Liver (tissue), 3 donors: ENCODE measurements at regions not wholly inside any gene's neighbourhood (a gene's known extent, or its start where the extent isn't known, plus 50 kb on each side); places are given as distances from the start of the nearest gene placed in this dataset.

Source experiments
- CTCF ChIP-seq: fragments of 150-350 bp; IDR thresholded peaks from 2 replicates; pipeline ENCODE4 v1.5.1; 2017; ENCODE audit warnings: improper control_type of control experiment, low read depth, low read length; ENCODE audit not compliant: missing input control
- JUND ChIP-seq, 2 donors: IDR thresholded peaks; 2 replicates each; pipeline ENCODE4 v1.6.1; 2016; ENCODE audit warnings: antibody characterized with exemption in 2 of 2
- MAX ChIP-seq: IDR thresholded peaks from 2 replicates; pipeline ENCODE4 v1.6.1; 2016; ENCODE audit warnings: antibody characterized with exemption
- REST ChIP-seq: IDR thresholded peaks from 2 replicates; pipeline ENCODE4 v1.6.1; 2016; ENCODE audit warnings: antibody characterized with exemption, mild to moderate bottlenecking
- RXRA ChIP-seq, 2 donors: IDR thresholded peaks; 2 replicates each; pipeline ENCODE4 v1.6.1; 2017 to 2018; ENCODE audit warnings: antibody characterized with exemption in 2 of 2, mild to moderate bottlenecking in 1 of 2
- TAF1 ChIP-seq: conservative IDR thresholded peaks from 2 replicates; pipeline ENCODE4 v1.6.1; 2016; ENCODE audit warnings: antibody characterized with exemption, mild to moderate bottlenecking
- donor health status: healthy.
- donor health status: healthy.

- TF ChIP-seq CTCF: no peak
- TF ChIP-seq RXRA (IDR thresholded peaks at IDR 0.05): no peak
- TF ChIP-seq TAF1: no peak
- TF ChIP-seq MAX: no peak
- no peak for TF ChIP-seq REST
- TF ChIP-seq JUND (IDR thresholded peaks at IDR 0.05): no peak
Measured at GRCh38 chr14:89485264-89485663, 68.2 kb upstream of the FOXN3 start.
